GM12873 (cell line): ENCODE measurements at regions not wholly inside any gene's neighbourhood (a gene's known extent, or its start where the extent isn't known, plus 50 kb on each side); places are given as distances from the start of the nearest gene placed in this dataset.

Experiments used
- TF ChIP-seq, protein P1 (sequence below): IDR thresholded peaks from 2 replicates; pipeline ENCODE4 v1.5.1; 2012; ENCODE audit warnings: low read depth, mild to moderate bottlenecking, moderate library complexity, low read length, control low read depth; ENCODE audit not compliant: insufficient read depth; ENCODE audit errors: missing control alignments

DNA sequence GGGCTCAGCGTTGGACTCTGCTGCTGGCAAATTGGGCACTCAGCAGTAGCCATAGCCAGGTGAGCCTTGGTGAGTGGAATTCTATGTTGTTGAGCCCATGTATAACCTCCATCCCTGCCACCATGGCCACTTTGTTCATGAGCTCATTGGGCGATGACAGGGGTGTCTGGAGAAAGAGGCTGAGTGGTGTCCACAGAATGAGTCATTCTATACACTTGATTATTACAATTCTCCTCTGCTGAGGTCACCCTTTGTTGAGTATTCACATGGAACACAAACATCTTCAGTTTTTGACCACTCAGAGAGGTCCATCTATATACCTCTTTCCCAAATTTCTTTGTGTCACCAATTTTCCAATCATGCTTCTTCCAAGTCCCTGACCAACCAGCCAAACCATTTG lies 1341.7 kb downstream of the PCDH7 start:
- TF ChIP-seq, protein P1, sequence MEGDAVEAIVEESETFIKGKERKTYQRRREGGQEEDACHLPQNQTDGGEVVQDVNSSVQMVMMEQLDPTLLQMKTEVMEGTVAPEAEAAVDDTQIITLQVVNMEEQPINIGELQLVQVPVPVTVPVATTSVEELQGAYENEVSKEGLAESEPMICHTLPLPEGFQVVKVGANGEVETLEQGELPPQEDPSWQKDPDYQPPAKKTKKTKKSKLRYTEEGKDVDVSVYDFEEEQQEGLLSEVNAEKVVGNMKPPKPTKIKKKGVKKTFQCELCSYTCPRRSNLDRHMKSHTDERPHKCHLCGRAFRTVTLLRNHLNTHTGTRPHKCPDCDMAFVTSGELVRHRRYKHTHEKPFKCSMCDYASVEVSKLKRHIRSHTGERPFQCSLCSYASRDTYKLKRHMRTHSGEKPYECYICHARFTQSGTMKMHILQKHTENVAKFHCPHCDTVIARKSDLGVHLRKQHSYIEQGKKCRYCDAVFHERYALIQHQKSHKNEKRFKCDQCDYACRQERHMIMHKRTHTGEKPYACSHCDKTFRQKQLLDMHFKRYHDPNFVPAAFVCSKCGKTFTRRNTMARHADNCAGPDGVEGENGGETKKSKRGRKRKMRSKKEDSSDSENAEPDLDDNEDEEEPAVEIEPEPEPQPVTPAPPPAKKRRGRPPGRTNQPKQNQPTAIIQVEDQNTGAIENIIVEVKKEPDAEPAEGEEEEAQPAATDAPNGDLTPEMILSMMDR, result no peak

DNA sequence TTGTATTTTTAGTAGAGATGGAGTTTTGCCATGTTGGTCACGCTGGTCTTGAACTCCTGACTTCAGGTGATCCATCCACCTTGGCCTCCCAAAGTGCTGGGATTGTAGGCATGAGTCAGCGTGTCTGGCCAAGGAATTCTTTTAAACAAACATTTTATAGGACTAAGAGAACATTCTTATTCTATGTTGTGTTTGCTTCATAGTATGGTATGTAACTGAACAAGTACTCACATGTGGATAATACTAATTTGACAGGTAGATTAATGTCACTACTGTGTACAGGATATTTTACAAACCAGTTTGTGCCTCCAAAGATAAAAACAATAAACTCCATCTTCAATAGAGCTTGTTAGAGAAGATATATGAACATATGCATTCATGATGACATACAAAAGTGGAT lies 1353.4 kb downstream of the PCDH7 start:
- TF ChIP-seq, protein P1, result no peak

DNA sequence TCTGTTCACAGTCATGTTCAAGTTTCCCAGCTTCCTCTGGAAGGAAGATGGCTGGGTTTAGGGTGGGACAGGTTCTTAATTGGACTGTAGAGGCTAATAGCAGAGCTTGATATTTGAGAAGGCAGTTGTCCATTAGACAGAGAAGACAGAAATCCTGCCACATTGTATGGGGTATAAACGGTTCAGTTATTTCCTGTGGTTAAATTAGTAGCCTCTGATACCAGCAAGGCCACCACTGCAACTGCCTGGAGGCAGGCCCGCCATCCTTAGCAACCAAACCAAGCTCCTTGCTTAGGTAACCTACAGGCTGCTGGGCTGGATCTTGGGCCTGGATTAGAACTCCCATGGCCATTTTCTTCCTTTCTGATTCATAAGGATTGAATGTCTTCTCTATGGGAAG lies 1367.0 kb downstream of the PCDH7 start:
- TF ChIP-seq, protein P1, result no peak

DNA sequence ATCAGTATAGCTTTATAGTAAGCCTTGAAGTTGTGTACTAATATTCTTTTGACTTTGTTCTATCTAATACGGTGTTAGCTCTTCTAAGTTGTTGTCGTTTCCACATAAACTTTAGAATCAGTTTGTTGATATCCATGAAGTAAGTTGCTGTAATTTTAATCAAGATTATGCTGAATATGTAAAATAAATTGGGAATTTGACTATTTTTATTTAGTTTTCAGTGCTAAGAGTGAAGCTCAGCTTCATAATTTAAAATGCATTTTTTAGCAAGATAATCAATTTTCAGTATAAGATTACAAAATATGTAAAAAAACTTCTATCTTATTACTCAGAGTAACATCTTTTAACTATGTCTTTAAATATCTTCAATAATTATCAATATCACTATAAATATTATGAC lies 1374.8 kb downstream of the PCDH7 start:
- TF ChIP-seq, protein P1, result no peak

DNA sequence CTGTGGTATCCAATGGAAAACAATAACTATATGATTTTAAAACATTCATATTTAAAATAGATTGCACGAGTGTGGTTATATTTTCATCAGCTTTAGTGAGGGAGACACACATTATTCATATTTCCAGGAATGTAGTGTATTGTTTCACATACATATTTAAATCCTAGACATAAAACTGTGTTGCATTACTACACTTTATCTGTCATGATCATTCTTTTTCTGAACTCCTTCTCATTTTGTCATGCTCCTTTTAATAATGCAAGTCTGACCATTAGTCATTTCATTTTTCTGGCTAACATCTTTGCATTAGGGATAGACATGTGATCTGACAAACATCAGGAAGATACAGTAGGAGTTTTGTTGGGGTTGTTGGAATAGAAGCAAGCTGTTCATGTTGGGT lies 1382.7 kb downstream of the PCDH7 start:
- TF ChIP-seq, protein P1, result no peak

DNA sequence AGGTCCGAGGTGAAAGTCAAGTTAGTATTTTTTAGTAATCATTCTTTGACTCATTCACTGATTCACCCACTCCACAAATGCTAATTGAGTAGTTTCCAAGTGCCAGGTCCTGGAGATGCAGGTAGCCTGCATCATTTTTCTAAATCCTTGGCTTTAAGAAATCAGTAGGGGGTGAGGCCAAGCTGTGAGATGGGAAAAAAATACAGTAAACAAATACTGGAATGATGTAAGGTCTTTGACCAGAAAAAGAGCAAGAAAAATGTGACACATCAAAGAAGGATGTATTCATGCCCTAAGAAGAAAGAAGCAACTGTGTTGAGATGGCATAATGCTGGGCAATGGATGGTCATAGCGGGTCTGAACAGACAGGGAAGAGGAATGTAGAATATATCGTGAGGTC lies 1386.6 kb downstream of the PCDH7 start:
- TF ChIP-seq, protein P1, result no peak

DNA sequence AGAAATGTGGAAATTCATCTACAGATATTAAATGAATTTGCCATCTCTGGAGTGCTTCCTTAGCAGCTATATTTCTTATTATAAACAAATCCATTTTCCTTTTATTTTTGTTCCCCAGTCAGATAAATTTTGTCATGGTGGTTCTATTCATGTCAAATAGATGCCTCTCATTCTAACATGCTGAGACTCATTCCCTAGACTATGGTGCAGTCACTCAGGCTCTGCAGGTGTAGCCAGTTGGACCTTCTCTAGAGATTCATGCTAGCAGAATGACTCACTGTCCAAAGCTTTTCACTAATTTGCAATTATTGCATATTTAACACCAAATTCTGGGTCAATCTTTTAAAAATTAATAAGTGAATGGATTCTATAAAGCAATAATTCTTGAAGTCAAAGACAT lies 1392.7 kb downstream of the PCDH7 start:
- TF ChIP-seq, protein P1, result no peak
